ENCODE measurements at regions not wholly inside any gene's neighbourhood (a gene's known extent, or its start where the extent isn't known, plus 50 kb on each side); places are given as distances from the start of the nearest gene placed in this dataset.

DNA sequence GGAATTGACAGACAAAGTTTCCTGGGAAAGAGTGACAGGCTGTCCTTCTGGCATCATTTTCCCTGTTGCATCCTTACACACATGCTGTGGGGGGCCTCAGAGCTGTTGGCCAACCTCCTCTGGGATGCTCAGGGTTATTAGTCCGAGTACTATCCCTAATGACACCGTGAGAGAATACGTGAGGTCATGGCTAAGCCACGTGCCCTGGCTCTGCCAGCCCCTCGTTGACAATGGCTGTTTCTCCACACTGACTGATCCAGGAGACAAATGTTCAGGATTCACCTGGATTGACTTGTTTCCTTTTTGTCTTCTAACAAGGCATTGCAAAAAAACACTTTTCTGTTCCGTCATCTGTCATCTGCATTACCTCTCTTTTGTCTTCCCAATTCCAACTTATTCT, 604.6 kb downstream of the TFAP2A start:
- no peak for DNase-seq (ENCODE audit: extremely low read depth, low read depth)
- TF ChIP-seq CTCF (IDR thresholded peaks at IDR 0.05; ENCODE audit: low read depth, low read length, missing control alignments) = no peak
- no peak overlapping the region for H3K4me3 ChIP-seq (replicated peaks; ENCODE audit: low read depth, low read length)

DNA sequence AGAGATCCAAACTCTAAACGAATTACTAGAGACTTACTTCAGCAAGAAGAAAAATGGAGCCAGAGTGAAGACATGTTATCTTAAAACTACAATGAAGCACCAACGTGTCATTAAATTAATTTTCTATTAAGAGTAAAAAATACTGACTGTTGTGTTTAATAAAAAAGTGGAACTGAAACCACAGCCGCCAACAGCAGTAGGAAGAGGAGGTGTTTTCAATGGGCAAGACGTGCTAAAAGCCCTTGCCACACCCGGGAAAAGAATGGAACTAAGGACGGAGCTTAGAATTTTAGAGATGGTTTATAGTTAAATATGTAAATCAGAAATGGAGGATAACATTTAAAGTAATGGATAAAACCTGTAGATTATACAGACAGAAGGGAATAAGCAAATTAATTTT, 608.7 kb downstream of the TFAP2A start:
- TF ChIP-seq CTCF (IDR thresholded peaks at IDR 0.05; ENCODE audit: low read depth, low read length, missing control alignments) = no peak
- no peak for DNase-seq (ENCODE audit: extremely low read depth, low read depth)
- H3K4me3 ChIP-seq (replicated peaks; ENCODE audit: low read depth, low read length) = no peak overlapping the region

DNA sequence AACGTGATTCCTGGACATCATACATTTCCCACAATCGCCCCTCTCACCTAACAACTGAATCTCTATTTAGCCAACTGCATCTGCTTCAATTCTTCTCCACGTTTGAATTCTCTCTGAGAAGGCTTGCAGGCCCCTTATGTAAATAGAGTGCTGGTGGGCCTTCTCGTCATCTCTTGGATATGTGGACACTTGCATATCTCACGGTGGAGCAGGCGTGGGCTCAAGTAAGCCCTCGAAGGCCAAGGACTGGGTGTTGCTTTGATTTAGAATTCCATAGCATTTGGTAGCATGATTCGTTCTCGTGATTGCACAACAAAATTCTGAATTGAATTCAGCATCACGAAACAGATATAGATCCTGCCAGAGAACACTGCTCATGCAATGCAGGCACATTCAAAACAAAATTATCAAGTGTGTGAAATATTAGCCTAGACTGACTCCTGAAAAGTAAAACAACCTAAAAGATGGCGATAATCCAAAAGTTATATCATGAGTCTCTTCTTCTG, 613.6 kb downstream of the TFAP2A start:
- H3K4me3 ChIP-seq (replicated peaks; ENCODE audit: low read depth, low read length) = no peak overlapping the region
- no peak for TF ChIP-seq CTCF (IDR thresholded peaks at IDR 0.05; ENCODE audit: low read depth, low read length, missing control alignments)
- DNase-seq (ENCODE audit: extremely low read depth, low read depth) = no peak

DNA sequence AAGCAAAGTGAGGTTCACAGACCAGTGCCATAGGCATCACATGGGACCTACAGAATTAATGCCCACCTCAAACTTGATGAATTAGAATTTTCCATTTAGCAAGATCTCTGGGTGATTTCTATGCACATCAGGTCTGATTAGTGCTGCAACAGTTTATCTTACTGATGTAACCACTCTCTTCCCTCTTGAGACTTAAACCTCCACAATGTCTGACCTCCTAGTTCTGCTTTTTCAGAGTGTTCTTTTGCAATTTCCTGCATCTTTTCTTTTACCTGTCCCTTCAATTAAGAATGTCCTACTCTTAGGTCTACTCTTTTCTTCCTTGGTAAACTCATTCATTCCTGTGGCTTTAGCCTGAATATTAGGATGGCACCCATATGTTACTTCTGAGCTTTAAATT, 615.3 kb downstream of the TFAP2A start:
- no peak overlapping the region for H3K4me3 ChIP-seq (replicated peaks; ENCODE audit: low read depth, low read length)
- no peak for DNase-seq (ENCODE audit: extremely low read depth, low read depth)
- TF ChIP-seq CTCF (IDR thresholded peaks at IDR 0.05; ENCODE audit: low read depth, low read length, missing control alignments) = no peak

- no peak for DNase-seq (ENCODE audit: extremely low read depth, low read depth)
- TF ChIP-seq CTCF (IDR thresholded peaks at IDR 0.05; ENCODE audit: low read depth, low read length, missing control alignments) = no peak
- H3K4me3 ChIP-seq (replicated peaks; ENCODE audit: low read depth, low read length) = no peak overlapping the region
Observed at GRCh38 chr6:9796827-9797226, 618.0 kb downstream of the TFAP2A start.

DNA sequence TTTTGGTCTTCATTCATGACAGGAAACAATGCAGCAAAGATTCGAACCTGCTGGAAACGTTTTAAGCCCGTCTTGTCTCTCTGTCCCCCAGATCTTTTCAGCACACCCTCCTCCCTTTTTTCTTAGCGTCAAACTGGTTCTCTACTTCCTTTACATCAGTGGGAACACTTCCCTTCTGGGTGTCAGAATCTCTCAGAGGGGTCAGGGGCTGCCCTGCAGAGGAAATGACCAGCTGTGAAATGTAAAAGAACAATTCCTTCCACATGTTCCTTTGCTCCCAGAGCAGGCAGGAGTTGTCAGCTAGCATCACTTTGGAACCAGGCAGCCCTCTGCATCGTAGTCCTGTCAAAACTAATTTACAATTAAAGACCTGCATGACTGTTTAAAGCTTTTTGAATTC, 619.0 kb downstream of the TFAP2A start:
- DNase-seq (ENCODE audit: extremely low read depth, low read depth) = no peak
- TF ChIP-seq CTCF (IDR thresholded peaks at IDR 0.05; ENCODE audit: low read depth, low read length, missing control alignments) = no peak
- H3K4me3 ChIP-seq (replicated peaks; ENCODE audit: low read depth, low read length) = no peak overlapping the region

DNA sequence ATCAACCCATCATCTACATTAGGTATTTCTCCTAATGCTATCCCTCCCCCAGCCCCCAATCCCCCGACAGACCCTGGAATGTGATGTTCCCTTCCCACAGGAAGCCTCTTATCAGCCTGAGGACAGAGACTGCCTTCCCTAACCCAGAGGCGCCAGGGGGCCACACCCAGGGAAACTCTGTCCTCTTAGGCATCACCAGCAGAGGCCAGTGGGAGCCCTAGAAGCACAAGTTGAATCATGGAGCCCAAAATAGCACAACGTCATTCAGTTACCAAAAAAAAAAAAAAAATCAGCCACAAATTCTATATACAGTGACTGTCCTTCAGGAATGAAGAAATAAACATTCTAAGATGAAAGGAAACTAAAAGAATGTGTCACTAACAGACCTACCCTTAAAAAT, 625.7 kb downstream of the TFAP2A start:
- no peak overlapping the region for H3K4me3 ChIP-seq (replicated peaks; ENCODE audit: low read depth, low read length)
- no peak for DNase-seq (ENCODE audit: extremely low read depth, low read depth)
- TF ChIP-seq CTCF (IDR thresholded peaks at IDR 0.05; ENCODE audit: low read depth, low read length, missing control alignments) = no peak
